Activated naive CD4-positive, alpha-beta T cell treated with anti-CD3 and anti-CD28 coated beads, Interleukin-2, amount 50 U/mL, for 24 hours (primary cell): ENCODE measurements at regions not wholly inside any gene's neighbourhood (a gene's known extent, or its start where the extent isn't known, plus 50 kb on each side); places are given as distances from the start of the nearest gene placed in this dataset.
"Not testable (repeated sequence)": the region's sequence is repeated elsewhere in the genome, so short reads cannot be mapped to it uniquely, and the experiment has no call there.

Source experiments
- H3K27ac Mint-ChIP-seq: one replicate; pipeline ENCODE4 v1.8.0; 2021; ENCODE audit warnings: mild to moderate bottlenecking, mixed read lengths
- H3K27me3 Mint-ChIP-seq: one replicate; pipeline ENCODE4 v1.8.0; 2021; ENCODE audit warnings: mixed read lengths
- H3K36me3 Mint-ChIP-seq: one replicate; pipeline ENCODE4 v1.8.0; 2021; ENCODE audit warnings: mixed read lengths
- H3K4me1 Mint-ChIP-seq: one replicate; pipeline ENCODE4 v1.8.0; 2021; ENCODE audit warnings: mixed read lengths
- H3K4me3 Mint-ChIP-seq: one replicate; pipeline ENCODE4 v1.8.0; 2021; ENCODE audit warnings: mild to moderate bottlenecking, mixed read lengths
- H3K9me3 Mint-ChIP-seq: one replicate; pipeline ENCODE4 v1.8.0; 2021; ENCODE audit warnings: mixed read lengths

- Mint-ChIP-seq H3K4me1 (peaks cover 73% of the 10 kb centered on the region), H3K4me3 (peak overlapping the region; percentile 87), H3K27ac (peak overlapping the region; percentile 98), H3K36me3 (no peaks in the 10 kb centered on the region), H3K9me3 (no peaks in the 10 kb centered on the region), H3K27me3 (no peaks in the 10 kb centered on the region)
These were observed 51.2 kb upstream of the CARD11 start for GRCh38 chr7:3094701-3095445.

GRCh38 chr7:3097734-3098133 lies 54.1 kb upstream of the CARD11 start:
- Mint-ChIP-seq H3K9me3 (no peaks in the 10 kb centered on the region), H3K27ac (peak overlapping the region; percentile 41), H3K4me1 (peaks cover 63% of the 10 kb centered on the region), H3K36me3 (no peaks in the 10 kb centered on the region), H3K27me3 (no peaks in the 10 kb centered on the region), H3K4me3 (no peak overlapping the region)

- H3K4me3 Mint-ChIP-seq, result no peak overlapping the region
- H3K27me3 Mint-ChIP-seq, result no peaks in the 10 kb centered on the region
- H3K36me3 Mint-ChIP-seq, result no peaks in the 10 kb centered on the region
- H3K4me1 Mint-ChIP-seq, result peaks cover 58% of the 10 kb centered on the region
- H3K27ac Mint-ChIP-seq, result peak overlapping the region; percentile 23
- H3K9me3 Mint-ChIP-seq, result no peaks in the 10 kb centered on the region
These were observed 58.5 kb upstream of the CARD11 start for GRCh38 chr7:3102159-3102558.

- Mint-ChIP-seq H3K36me3 (no peaks in the 10 kb centered on the region), H3K9me3 (no peaks in the 10 kb centered on the region), H3K4me1 (peaks cover 64% of the 10 kb centered on the region), H3K27me3 (no peaks in the 10 kb centered on the region), H3K27ac (peak overlapping the region; percentile 59), H3K4me3 (no peak overlapping the region)
These were observed 60.1 kb upstream of the CARD11 start for GRCh38 chr7:3103614-3104398.

GRCh38 chr7:3105856-3106255 lies 62.2 kb upstream of the CARD11 start:
- H3K27me3 Mint-ChIP-seq, result no peaks in the 10 kb centered on the region
- no peaks in the 10 kb centered on the region for H3K9me3 Mint-ChIP-seq
- H3K4me3 Mint-ChIP-seq, result no peak overlapping the region
- H3K27ac Mint-ChIP-seq, result no peak overlapping the region
- no peaks in the 10 kb centered on the region for H3K36me3 Mint-ChIP-seq
- peaks cover 64% of the 10 kb centered on the region for H3K4me1 Mint-ChIP-seq

GRCh38 chr7:3106361-3106826 lies 62.7 kb upstream of the CARD11 start:
- Mint-ChIP-seq H3K27ac (no peak overlapping the region), H3K9me3 (no peaks in the 10 kb centered on the region), H3K4me1 (peaks cover 62% of the 10 kb centered on the region), H3K27me3 (no peaks in the 10 kb centered on the region), H3K4me3 (no peak overlapping the region), H3K36me3 (no peaks in the 10 kb centered on the region)

GRCh38 chr7:3107228-3107763 lies 63.6 kb upstream of the CARD11 start:
- Mint-ChIP-seq H3K4me3 (no peak overlapping the region), H3K36me3 (no peaks in the 10 kb centered on the region), H3K9me3 (no peaks in the 10 kb centered on the region), H3K4me1 (peaks cover 56% of the 10 kb centered on the region), H3K27me3 (no peaks in the 10 kb centered on the region), H3K27ac (no peak overlapping the region)

GRCh38 chr7:3107889-3108570 lies 64.4 kb upstream of the CARD11 start:
- Mint-ChIP-seq H3K4me1 (peaks cover 56% of the 10 kb centered on the region), H3K27ac (no peak overlapping the region), H3K9me3 (peaks cover 4% of the 10 kb centered on the region), H3K4me3 (no peak overlapping the region), H3K27me3 (no peaks in the 10 kb centered on the region), H3K36me3 (peaks cover 2% of the 10 kb centered on the region)

GRCh38 chr7:3109311-3109915 lies 65.7 kb upstream of the CARD11 start:
- Mint-ChIP-seq H3K36me3 (peaks cover 4% of the 10 kb centered on the region), H3K4me1 (peaks cover 50% of the 10 kb centered on the region), H3K9me3 (peaks cover 9% of the 10 kb centered on the region), H3K4me3 (no peak overlapping the region), H3K27ac (no peak overlapping the region), H3K27me3 (no peaks in the 10 kb centered on the region)

GRCh38 chr7:3112479-3113134 lies 68.9 kb upstream of the CARD11 start:
- no peak overlapping the region for H3K4me3 Mint-ChIP-seq

GRCh38 chr7:3114917-3115316 lies 71.2 kb upstream of the CARD11 start:
- Mint-ChIP-seq H3K4me3 (no peak overlapping the region), H3K4me1 (peaks cover 18% of the 10 kb centered on the region), H3K27ac (no peak overlapping the region), H3K27me3 (no peaks in the 10 kb centered on the region), H3K36me3 (peaks cover 4% of the 10 kb centered on the region), H3K9me3 (peaks cover 14% of the 10 kb centered on the region)

More at GRCh38 chr7:3112479-3113134, 68.9 kb upstream of the CARD11 start:
- Mint-ChIP-seq H3K27me3 (no peaks in the 10 kb centered on the region), H3K4me1 (peaks cover 23% of the 10 kb centered on the region), H3K36me3 (peaks cover 4% of the 10 kb centered on the region), H3K9me3 (peaks cover 14% of the 10 kb centered on the region), H3K27ac (peak overlapping the region; percentile 21)

GRCh38 chr7:3117081-3117480 lies 73.4 kb upstream of the CARD11 start:
- Mint-ChIP-seq H3K27me3 (no peaks in the 10 kb centered on the region), H3K4me3 (no peak overlapping the region), H3K27ac (no peak overlapping the region), H3K36me3 (peaks cover 4% of the 10 kb centered on the region), H3K9me3 (peaks cover 14% of the 10 kb centered on the region), H3K4me1 (peaks cover 30% of the 10 kb centered on the region)

GRCh38 chr7:3117488-3118231 lies 74.0 kb upstream of the CARD11 start:
- H3K27ac Mint-ChIP-seq, result no peak overlapping the region
- H3K4me3 Mint-ChIP-seq, result no peak overlapping the region

GRCh38 chr7:3119352-3119927 lies 75.8 kb upstream of the CARD11 start:
- not testable (repeated sequence) for H3K27ac Mint-ChIP-seq, H3K27me3 Mint-ChIP-seq, H3K4me3 Mint-ChIP-seq, H3K36me3 Mint-ChIP-seq
- H3K9me3 Mint-ChIP-seq, result peaks cover 11% of the 10 kb centered on the region
- H3K4me1 Mint-ChIP-seq, result peaks cover 17% of the 10 kb centered on the region

More at GRCh38 chr7:3117488-3118231, 74.0 kb upstream of the CARD11 start:
- H3K4me1 Mint-ChIP-seq, result peaks cover 25% of the 10 kb centered on the region
- no peaks in the 10 kb centered on the region for H3K27me3 Mint-ChIP-seq
- H3K9me3 Mint-ChIP-seq, result peaks cover 17% of the 10 kb centered on the region
- H3K36me3 Mint-ChIP-seq, result peaks cover 4% of the 10 kb centered on the region
